ENCODE measurements at regions not wholly inside any gene's neighbourhood (a gene's known extent, or its start where the extent isn't known, plus 50 kb on each side); places are given as distances from the start of the nearest gene placed in this dataset.

DNA sequence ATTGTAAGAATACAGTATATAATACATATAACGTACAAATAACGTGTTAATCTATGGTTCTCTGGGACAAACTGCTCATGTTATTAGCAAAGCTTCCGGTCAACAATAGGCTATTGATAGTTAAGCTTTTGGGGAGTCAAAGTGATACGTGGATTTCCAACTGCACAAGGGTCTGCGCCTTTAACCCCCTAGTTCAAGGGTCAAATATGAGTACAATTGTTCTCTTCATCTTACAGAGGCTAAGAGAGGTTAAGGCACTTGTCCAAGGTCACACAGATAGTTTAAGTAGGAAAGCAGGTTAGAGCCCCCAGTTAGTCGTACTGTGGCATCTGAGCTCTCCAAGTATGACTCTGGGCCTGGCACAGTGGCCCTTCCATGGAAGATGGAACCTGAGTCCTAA is 204.3 kb upstream of the KRR1 start:
- intact Hi-C loops (cut with micrococcal nuclease) = no loop called here
- Histone ChIP-seq H3K9me1 (ENCODE audit: control insufficient read depth, insufficient read depth, low read length) (no peaks in the 10 kb centered on the region), H3K9me3 (replicated peaks; ENCODE audit: control insufficient read depth, insufficient read depth, low read depth, low read length) (no peaks in the 10 kb centered on the region), H3K9ac (ENCODE audit: insufficient read depth in 1 of 2, low read depth in 2 of 2, low read length in 2 of 2) (no peak overlapping the region), H4K20me1 (replicated peaks; ENCODE audit: control insufficient read depth, insufficient read depth, low read length) (no peaks in the 10 kb centered on the region), H3K27me3 (ENCODE audit: control insufficient read depth in 2 of 2, insufficient read depth in 2 of 2, low read length in 2 of 2) (no peaks in the 10 kb centered on the region), H3K27ac (ENCODE audit: extremely low read depth, low read depth, low read length) (no peak overlapping the region), H3K4me2 (ENCODE audit: insufficient read depth, low read length) (no peak overlapping the region), H3K4me3 (no peak overlapping the region), H2AFZ (ENCODE audit: low read depth, low read length) (no peak overlapping the region), H3K4me1 (replicated peaks in 1 of 2; ENCODE audit: control insufficient read depth in 2 of 2, insufficient read depth in 2 of 2, low read length in 2 of 2) (peaks cover 0 to 2% of the 10 kb centered on the region in 2 experiments; a peak in 2 of 5 replicates), H3K36me3 (ENCODE audit: control insufficient read depth, insufficient read depth, low read length) (no peaks in the 10 kb centered on the region), H3K79me2 (ENCODE audit: control insufficient read depth, insufficient read depth, low read length) (no peaks in the 10 kb centered on the region)
- ChIA-PET CTCF (ENCODE audit: low intra/inter-chr PET ratio) (no interaction called here), POLR2A (no interaction called here)
- no TSS peak for BruUV-seq (replicated peaks)
- TF ChIP-seq, protein P1, sequence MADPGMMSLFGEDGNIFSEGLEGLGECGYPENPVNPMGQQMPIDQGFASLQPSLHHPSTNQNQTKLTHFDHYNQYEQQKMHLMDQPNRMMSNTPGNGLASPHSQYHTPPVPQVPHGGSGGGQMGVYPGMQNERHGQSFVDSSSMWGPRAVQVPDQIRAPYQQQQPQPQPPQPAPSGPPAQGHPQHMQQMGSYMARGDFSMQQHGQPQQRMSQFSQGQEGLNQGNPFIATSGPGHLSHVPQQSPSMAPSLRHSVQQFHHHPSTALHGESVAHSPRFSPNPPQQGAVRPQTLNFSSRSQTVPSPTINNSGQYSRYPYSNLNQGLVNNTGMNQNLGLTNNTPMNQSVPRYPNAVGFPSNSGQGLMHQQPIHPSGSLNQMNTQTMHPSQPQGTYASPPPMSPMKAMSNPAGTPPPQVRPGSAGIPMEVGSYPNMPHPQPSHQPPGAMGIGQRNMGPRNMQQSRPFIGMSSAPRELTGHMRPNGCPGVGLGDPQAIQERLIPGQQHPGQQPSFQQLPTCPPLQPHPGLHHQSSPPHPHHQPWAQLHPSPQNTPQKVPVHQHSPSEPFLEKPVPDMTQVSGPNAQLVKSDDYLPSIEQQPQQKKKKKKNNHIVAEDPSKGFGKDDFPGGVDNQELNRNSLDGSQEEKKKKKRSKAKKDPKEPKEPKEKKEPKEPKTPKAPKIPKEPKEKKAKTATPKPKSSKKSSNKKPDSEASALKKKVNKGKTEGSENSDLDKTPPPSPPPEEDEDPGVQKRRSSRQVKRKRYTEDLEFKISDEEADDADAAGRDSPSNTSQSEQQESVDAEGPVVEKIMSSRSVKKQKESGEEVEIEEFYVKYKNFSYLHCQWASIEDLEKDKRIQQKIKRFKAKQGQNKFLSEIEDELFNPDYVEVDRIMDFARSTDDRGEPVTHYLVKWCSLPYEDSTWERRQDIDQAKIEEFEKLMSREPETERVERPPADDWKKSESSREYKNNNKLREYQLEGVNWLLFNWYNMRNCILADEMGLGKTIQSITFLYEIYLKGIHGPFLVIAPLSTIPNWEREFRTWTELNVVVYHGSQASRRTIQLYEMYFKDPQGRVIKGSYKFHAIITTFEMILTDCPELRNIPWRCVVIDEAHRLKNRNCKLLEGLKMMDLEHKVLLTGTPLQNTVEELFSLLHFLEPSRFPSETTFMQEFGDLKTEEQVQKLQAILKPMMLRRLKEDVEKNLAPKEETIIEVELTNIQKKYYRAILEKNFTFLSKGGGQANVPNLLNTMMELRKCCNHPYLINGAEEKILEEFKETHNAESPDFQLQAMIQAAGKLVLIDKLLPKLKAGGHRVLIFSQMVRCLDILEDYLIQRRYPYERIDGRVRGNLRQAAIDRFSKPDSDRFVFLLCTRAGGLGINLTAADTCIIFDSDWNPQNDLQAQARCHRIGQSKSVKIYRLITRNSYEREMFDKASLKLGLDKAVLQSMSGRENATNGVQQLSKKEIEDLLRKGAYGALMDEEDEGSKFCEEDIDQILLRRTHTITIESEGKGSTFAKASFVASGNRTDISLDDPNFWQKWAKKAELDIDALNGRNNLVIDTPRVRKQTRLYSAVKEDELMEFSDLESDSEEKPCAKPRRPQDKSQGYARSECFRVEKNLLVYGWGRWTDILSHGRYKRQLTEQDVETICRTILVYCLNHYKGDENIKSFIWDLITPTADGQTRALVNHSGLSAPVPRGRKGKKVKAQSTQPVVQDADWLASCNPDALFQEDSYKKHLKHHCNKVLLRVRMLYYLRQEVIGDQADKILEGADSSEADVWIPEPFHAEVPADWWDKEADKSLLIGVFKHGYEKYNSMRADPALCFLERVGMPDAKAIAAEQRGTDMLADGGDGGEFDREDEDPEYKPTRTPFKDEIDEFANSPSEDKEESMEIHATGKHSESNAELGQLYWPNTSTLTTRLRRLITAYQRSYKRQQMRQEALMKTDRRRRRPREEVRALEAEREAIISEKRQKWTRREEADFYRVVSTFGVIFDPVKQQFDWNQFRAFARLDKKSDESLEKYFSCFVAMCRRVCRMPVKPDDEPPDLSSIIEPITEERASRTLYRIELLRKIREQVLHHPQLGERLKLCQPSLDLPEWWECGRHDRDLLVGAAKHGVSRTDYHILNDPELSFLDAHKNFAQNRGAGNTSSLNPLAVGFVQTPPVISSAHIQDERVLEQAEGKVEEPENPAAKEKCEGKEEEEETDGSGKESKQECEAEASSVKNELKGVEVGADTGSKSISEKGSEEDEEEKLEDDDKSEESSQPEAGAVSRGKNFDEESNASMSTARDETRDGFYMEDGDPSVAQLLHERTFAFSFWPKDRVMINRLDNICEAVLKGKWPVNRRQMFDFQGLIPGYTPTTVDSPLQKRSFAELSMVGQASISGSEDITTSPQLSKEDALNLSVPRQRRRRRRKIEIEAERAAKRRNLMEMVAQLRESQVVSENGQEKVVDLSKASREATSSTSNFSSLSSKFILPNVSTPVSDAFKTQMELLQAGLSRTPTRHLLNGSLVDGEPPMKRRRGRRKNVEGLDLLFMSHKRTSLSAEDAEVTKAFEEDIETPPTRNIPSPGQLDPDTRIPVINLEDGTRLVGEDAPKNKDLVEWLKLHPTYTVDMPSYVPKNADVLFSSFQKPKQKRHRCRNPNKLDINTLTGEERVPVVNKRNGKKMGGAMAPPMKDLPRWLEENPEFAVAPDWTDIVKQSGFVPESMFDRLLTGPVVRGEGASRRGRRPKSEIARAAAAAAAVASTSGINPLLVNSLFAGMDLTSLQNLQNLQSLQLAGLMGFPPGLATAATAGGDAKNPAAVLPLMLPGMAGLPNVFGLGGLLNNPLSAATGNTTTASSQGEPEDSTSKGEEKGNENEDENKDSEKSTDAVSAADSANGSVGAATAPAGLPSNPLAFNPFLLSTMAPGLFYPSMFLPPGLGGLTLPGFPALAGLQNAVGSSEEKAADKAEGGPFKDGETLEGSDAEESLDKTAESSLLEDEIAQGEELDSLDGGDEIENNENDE (IDR thresholded peaks at IDR 0.05; ENCODE audit: low read depth, low read length) = no peak
- FAIRE-seq = no peak
- in situ Hi-C loops (cut with MboI) = no loop called here
- WGBS (ENCODE audit: insufficient coverage, low coverage, missing lambda C conversion rate) = 52% methylated on average over 6 of the region's 6 CpGs
- DNase-seq (ENCODE audit: extremely low read depth in 1 of 4, low spot score in 3 of 4) = no peak
- ATAC-seq = no peak
